ENCODE measurements at regions not wholly inside any gene's neighbourhood (a gene's known extent, or its start where the extent isn't known, plus 50 kb on each side); places are given as distances from the start of the nearest gene placed in this dataset.
A peak's percentile ranks its signal among the peaks of the same experiment; 100 is the strongest.
"Not testable (repeated sequence)": the region's sequence is repeated elsewhere in the genome, so short reads cannot be mapped to it uniquely, and the experiment has no call there.

GRCh38 chr13:73169971-73170370 lies 111.2 kb downstream of the KLF5 start:
- ATAC-seq (no peak), DNase-seq (no peak)
- intact Hi-C loops (cut with DNase I, micrococcal nuclease) = no loop called here
- H3K4me3 Mint-ChIP-seq = no peak overlapping the region
- H3K27ac Mint-ChIP-seq = no peak overlapping the region
- peaks cover 3% of the 10 kb centered on the region for H3K4me1 Mint-ChIP-seq
- H3K9me3 Mint-ChIP-seq (ENCODE audit: low read depth) = no peaks in the 10 kb centered on the region
- H3K27me3 Mint-ChIP-seq = no peaks in the 10 kb centered on the region
- ChIA-PET CTCF (interaction anchor here (0.8 kb wide), 1 partner anchor 10 kb away, joined by 3 read pairs; no protein-coding TSS in a partner anchor), POLR2A (no interaction called here)
- no peaks in the 10 kb centered on the region for H3K36me3 Mint-ChIP-seq (ENCODE audit: low read depth)

DNA sequence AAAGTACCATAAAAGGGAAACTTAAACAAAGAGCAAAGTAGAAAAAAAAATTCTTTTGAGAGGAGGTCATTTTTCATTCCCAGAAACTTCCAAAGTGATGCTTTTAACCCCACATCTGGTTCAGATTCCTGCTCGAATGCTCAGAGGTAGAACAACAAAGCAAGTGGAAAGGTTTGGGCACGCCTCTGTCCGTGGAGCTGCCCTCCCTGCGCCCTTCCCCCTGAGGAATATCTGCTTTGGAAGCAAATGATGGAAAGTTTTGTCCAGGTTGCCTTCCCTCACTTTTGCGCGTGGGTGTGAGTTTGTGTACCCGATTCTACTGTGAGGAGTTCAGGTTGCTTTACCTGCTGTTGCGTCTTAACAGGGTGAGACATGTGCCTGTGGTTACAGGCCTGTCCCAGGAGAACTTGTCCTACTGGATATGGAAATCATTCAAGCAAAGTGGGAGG lies 110.2 kb downstream of the KLF5 start:
- Mint-ChIP-seq H3K27me3 (no peaks in the 10 kb centered on the region), H3K4me3 (no peak overlapping the region), H3K4me1 (peaks cover 3% of the 10 kb centered on the region), H3K9me3 (ENCODE audit: low read depth) (no peaks in the 10 kb centered on the region), H3K27ac (no peak overlapping the region), H3K36me3 (ENCODE audit: low read depth) (no peaks in the 10 kb centered on the region)
- ChIA-PET CTCF (no interaction called here), POLR2A (no interaction called here)
- ATAC-seq (no peak), DNase-seq (no peak)
- intact Hi-C loops (cut with DNase I, micrococcal nuclease) = no loop called here

- H3K36me3 Mint-ChIP-seq (ENCODE audit: low read depth) = no peaks in the 10 kb centered on the region
- ATAC-seq (peak; percentile 85), DNase-seq (no peak)
- H3K9me3 Mint-ChIP-seq (ENCODE audit: low read depth) = no peaks in the 10 kb centered on the region
- no peak overlapping the region for H3K4me3 Mint-ChIP-seq
- intact Hi-C loops (cut with DNase I, micrococcal nuclease) = no loop called here
- ChIA-PET CTCF (interaction anchor here (0.7 kb wide), 1 partner anchor 9 kb away, joined by 3 read pairs; no protein-coding TSS in a partner anchor), POLR2A (no interaction called here)
- no peaks in the 10 kb centered on the region for H3K27me3 Mint-ChIP-seq
- peaks cover 3% of the 10 kb centered on the region for H3K4me1 Mint-ChIP-seq
- H3K27ac Mint-ChIP-seq = no peak overlapping the region
Measured at GRCh38 chr13:73168226-73168952, 109.6 kb downstream of the KLF5 start.

DNA sequence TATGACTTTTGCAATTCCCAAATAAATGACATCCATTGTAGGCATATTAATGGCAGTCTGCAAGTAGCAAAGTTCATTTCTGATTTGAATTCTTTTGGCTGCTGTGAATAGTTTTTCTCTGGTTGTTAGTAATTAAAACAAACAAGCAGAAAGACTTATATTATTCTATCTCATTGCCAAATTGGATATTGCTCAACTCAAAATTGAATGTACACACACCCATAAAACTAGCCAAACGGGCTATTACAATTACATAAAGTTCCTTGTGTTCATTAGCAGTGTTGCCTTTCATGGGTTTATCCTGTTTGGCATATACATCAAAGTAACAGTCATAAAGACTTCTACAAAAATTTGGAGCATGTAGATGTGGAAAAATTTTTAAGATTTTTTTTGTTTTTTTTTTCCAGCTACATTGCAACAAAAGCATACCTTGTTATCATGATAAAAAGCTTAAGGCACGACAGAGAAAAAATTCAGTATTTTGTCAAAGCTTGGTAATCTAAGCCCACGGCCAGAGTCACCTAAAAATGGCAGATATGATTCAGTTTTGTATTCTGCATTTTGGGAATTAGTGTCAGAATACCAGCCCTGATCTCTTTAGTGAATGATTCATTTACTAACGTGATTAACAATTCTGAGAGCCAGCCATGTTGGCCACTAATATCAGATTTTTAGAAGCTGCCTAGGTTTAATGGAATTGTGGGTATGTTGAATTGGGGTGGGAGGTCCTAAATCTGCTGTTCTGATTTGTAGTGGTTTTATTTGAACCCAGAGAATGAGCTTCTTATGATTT lies 108.4 kb downstream of the KLF5 start:
- Mint-ChIP-seq H3K4me1 (peaks cover 3% of the 10 kb centered on the region), H3K27ac (no peak overlapping the region), H3K36me3 (ENCODE audit: low read depth) (no peaks in the 10 kb centered on the region), H3K4me3 (no peak overlapping the region), H3K27me3 (no peaks in the 10 kb centered on the region), H3K9me3 (ENCODE audit: low read depth) (no peaks in the 10 kb centered on the region)
- intact Hi-C loops (cut with DNase I, micrococcal nuclease) = no loop called here
- no peak for DNase-seq
- ATAC-seq = no peak
- ChIA-PET CTCF (interaction anchor here (0.7 kb wide), 1 partner anchor 8 kb away, joined by 3 read pairs; no protein-coding TSS in a partner anchor), POLR2A (no interaction called here)

- CTCF ChIA-PET = no interaction called here
- Mint-ChIP-seq H3K27me3 (no peaks in the 10 kb centered on the region), H3K4me3 (no peak overlapping the region), H3K4me1 (peaks cover 3% of the 10 kb centered on the region), H3K9me3 (ENCODE audit: low read depth) (no peaks in the 10 kb centered on the region), H3K36me3 (ENCODE audit: low read depth) (no peaks in the 10 kb centered on the region), H3K27ac (no peak overlapping the region)
- DNase-seq = no peak
- POLR2A ChIA-PET = no interaction called here
- no peak for ATAC-seq
- intact Hi-C loops (cut with DNase I, micrococcal nuclease) = no loop called here
Measured at GRCh38 chr13:73166204-73166603, 107.4 kb downstream of the KLF5 start.

- peaks cover 1% of the 10 kb centered on the region for H3K4me1 Mint-ChIP-seq
- H3K4me3 Mint-ChIP-seq = no peak overlapping the region
- H3K36me3 Mint-ChIP-seq (ENCODE audit: low read depth) = no peaks in the 10 kb centered on the region
- ATAC-seq = peak; percentile 44
- no peak overlapping the region for H3K27ac Mint-ChIP-seq
- H3K27me3 Mint-ChIP-seq = no peaks in the 10 kb centered on the region
- H3K9me3 Mint-ChIP-seq (ENCODE audit: low read depth) = peaks cover 3% of the 10 kb centered on the region
- ChIA-PET POLR2A (no interaction called here), CTCF (interaction anchor here (0.8 kb wide), 1 partner anchor 383 kb away, joined by 4 read pairs; no protein-coding TSS in a partner anchor)
- DNase-seq = no peak
- intact Hi-C loops (cut with DNase I, micrococcal nuclease) = no loop called here
Measured at GRCh38 chr13:73162912-73163911, 104.4 kb downstream of the KLF5 start.

DNA sequence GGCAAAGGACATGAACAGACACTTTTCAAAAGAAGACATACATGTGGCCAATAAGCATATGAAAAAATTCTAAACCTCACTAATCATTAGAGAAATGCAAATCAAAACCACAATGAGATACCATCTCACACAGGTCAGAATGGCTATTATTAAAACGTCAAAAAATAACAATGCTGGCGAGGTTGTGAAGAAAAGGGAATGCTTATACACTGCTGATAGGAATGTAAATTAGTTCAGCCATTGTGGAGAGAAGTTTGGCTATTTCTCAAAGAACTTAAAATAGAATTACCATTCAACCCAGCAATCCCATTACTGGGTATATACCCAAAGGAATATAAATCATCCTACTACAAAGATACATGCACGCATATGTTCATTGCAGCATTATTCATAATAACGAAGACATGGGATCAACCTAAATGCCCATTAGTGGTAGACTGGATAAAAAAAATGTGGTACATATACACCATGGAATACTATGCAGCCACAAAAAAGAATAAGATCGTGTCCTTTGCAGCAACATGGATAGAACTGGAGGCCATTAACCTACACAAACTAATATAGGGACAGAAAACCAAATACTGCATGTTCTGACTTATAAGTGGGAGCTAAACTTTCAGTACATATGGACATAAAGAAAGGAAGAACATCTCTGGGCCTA lies 101.7 kb downstream of the KLF5 start:
- H3K36me3 Mint-ChIP-seq (ENCODE audit: low read depth); H3K4me3 Mint-ChIP-seq; POLR2A ChIA-PET; intact Hi-C loops (cut with DNase I, micrococcal nuclease); DNase-seq; H3K9me3 Mint-ChIP-seq (ENCODE audit: low read depth); H3K27ac Mint-ChIP-seq; ATAC-seq; H3K4me1 Mint-ChIP-seq; H3K27me3 Mint-ChIP-seq: not testable (repeated sequence)
- CTCF ChIA-PET = interaction anchor here (1.2 kb wide), 1 partner anchor 100 kb away, joined by 3 read pairs; no protein-coding TSS in a partner anchor

DNA sequence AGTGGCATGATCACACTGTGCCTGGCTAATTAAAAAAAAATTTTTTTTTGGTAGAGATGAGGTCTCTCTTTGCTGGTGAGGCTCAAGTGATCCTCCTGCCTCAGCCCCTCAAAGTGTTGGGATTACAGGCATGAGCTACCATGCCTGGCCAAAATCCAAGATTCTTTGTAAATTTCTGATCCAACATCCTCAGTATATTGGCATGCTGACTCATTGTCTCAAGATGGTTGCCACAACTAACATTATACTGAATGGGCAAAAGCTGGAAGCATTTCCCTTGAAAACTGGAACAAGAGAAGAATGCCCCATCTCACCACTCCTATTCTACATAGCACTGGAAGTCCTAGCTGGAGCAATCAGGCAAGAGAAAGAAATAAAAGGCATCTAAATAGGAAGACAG lies 100.0 kb downstream of the KLF5 start:
- Mint-ChIP-seq H3K27me3 (no peaks in the 10 kb centered on the region), H3K27ac (no peak overlapping the region), H3K36me3 (ENCODE audit: low read depth) (no peaks in the 10 kb centered on the region), H3K4me1 (no peaks in the 10 kb centered on the region), H3K9me3 (ENCODE audit: low read depth) (peaks cover 3% of the 10 kb centered on the region), H3K4me3 (no peak overlapping the region)
- DNase-seq = no peak
- no peak for ATAC-seq
- intact Hi-C loops (cut with DNase I, micrococcal nuclease) = no loop called here
- ChIA-PET CTCF (interaction anchor here (0.5 to 1.0 kb wide), 4 partner anchors 8 to 118 kb away, joined by 3 read pairs; no protein-coding TSS in a partner anchor), POLR2A (no interaction called here)

DNA sequence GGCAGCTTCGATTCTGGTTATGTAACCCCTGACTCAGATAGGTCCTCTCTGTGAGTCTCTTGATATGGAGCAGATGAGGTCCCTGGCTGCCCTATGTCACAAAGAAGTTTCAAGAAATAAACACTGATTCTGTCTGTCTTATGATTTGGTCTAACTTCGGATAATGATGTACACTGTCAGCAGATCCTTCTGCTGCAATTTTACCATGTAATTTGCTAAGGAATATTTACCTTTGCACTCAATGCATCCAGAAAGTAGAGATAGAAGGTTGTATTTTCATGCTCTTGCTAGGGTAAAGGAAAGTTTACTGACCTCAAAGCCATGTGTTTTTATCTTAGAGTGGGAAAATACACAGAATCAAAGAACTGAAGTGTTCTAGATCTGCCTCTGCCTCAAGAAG lies 98.2 kb downstream of the KLF5 start:
- CTCF ChIA-PET = no interaction called here
- no peak for ATAC-seq
- no peaks in the 10 kb centered on the region for H3K4me1 Mint-ChIP-seq

GRCh38 chr13:73146707-73147106 lies 87.9 kb downstream of the KLF5 start:
- Mint-ChIP-seq H3K36me3 (ENCODE audit: low read depth) (no peaks in the 10 kb centered on the region), H3K9me3 (ENCODE audit: low read depth) (no peaks in the 10 kb centered on the region), H3K4me1 (no peaks in the 10 kb centered on the region), H3K27ac (no peak overlapping the region), H3K27me3 (no peaks in the 10 kb centered on the region), H3K4me3 (no peak overlapping the region)
- no peak for ATAC-seq
- POLR2A ChIA-PET = no interaction called here
- DNase-seq = no peak
- CTCF ChIA-PET = no interaction called here
- intact Hi-C loops (cut with DNase I, micrococcal nuclease) = no loop called here

More for the DNA sequence above, 98.2 kb downstream of the KLF5 start:
- POLR2A ChIA-PET = no interaction called here
- Mint-ChIP-seq H3K36me3 (ENCODE audit: low read depth) (no peaks in the 10 kb centered on the region), H3K9me3 (ENCODE audit: low read depth) (peaks cover 3% of the 10 kb centered on the region), H3K27me3 (no peaks in the 10 kb centered on the region), H3K4me3 (no peak overlapping the region), H3K27ac (no peak overlapping the region)
- no peak for DNase-seq
- intact Hi-C loops (cut with DNase I, micrococcal nuclease) = no loop called here

DNA sequence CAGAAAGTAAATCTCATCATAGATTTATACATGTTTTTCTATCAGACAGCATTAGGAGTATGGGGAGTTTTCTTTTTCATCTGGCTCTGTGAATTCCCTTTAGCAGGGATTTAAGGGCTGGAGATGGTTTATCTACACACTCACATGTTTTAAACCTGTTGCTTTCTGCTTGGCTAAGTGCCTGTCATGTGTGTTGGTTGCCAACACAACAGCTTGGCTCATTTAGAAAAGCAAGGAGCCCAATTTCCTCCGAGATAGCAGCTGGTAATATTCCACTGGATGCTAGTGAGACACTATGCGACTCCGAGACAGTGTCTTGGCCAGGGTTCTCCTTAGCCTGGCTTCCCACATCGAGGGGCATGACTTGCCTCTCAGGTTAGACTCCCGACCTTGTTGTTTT lies 83.3 kb downstream of the KLF5 start:
- ATAC-seq (no peak), DNase-seq (no peak)
- Mint-ChIP-seq H3K4me3 (no peak overlapping the region), H3K27me3 (no peaks in the 10 kb centered on the region), H3K36me3 (ENCODE audit: low read depth) (no peaks in the 10 kb centered on the region), H3K27ac (no peak overlapping the region), H3K9me3 (ENCODE audit: low read depth) (no peaks in the 10 kb centered on the region), H3K4me1 (no peaks in the 10 kb centered on the region)
- ChIA-PET POLR2A (no interaction called here), CTCF (no interaction called here)
- intact Hi-C loops (cut with DNase I, micrococcal nuclease) = no loop called here
